ENCODE measurements at regions not wholly inside any gene's neighbourhood (a gene's known extent, or its start where the extent isn't known, plus 50 kb on each side); places are given as distances from the start of the nearest gene placed in this dataset.

DNA sequence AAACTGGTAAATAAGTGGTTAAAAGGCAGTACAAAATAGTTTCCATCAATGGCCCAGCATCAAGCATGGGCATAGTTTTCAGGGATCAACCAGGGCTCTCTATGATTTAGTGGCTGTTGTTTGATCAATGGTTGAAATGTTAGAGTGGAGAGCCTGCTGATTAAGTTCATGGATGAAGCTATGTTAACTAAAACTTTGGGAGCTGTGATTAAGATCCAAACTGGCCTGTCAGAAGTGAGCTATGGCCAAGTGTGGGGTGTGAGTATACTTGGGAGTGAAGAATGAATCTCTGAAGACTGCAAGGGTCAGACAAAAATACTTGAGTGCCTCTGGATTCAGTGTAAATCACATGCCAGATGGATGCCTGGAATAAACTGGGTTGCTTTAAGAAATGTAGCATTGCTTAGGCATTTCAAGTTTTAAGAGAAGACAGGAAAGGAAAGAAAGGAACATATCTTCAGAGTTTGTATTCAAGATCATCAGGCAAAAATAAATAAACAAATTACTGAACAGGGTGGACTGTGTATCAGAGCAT is 422.2 kb upstream of the ADAMTS9 start:
- DNase-seq (ENCODE audit: low read depth): no peak
- no peak overlapping the region for H3K4me3 ChIP-seq (ENCODE audit: low read depth, low read length)
- TF ChIP-seq, protein P1, sequence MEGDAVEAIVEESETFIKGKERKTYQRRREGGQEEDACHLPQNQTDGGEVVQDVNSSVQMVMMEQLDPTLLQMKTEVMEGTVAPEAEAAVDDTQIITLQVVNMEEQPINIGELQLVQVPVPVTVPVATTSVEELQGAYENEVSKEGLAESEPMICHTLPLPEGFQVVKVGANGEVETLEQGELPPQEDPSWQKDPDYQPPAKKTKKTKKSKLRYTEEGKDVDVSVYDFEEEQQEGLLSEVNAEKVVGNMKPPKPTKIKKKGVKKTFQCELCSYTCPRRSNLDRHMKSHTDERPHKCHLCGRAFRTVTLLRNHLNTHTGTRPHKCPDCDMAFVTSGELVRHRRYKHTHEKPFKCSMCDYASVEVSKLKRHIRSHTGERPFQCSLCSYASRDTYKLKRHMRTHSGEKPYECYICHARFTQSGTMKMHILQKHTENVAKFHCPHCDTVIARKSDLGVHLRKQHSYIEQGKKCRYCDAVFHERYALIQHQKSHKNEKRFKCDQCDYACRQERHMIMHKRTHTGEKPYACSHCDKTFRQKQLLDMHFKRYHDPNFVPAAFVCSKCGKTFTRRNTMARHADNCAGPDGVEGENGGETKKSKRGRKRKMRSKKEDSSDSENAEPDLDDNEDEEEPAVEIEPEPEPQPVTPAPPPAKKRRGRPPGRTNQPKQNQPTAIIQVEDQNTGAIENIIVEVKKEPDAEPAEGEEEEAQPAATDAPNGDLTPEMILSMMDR (IDR thresholded peaks at IDR 0.05; ENCODE audit: insufficient read depth, low read depth, low read length, missing control alignments): no peak

DNA sequence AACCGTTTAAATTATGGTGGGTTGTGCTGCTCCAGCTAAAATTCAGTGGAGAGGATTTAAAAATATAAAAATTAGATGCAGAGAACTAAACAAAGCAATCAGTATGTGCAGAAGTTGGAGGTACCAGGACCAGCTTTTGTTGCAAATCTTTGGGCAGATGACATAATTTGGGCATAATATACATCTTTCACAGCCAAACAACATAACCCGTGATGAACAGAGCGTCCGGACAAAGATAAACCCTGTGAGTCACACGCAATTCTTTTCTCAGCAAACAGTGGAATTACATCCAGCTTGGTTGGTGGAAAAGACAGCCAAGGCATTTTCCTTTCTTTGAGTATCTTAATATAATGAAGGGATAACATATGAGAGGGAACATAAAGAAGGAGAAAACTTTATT is 419.4 kb upstream of the ADAMTS9 start:
- TF ChIP-seq, protein P1 (IDR thresholded peaks at IDR 0.05; ENCODE audit: insufficient read depth, low read depth, low read length, missing control alignments): no peak
- DNase-seq (ENCODE audit: low read depth): no peak
- H3K4me3 ChIP-seq (ENCODE audit: low read depth, low read length): no peak overlapping the region

DNA sequence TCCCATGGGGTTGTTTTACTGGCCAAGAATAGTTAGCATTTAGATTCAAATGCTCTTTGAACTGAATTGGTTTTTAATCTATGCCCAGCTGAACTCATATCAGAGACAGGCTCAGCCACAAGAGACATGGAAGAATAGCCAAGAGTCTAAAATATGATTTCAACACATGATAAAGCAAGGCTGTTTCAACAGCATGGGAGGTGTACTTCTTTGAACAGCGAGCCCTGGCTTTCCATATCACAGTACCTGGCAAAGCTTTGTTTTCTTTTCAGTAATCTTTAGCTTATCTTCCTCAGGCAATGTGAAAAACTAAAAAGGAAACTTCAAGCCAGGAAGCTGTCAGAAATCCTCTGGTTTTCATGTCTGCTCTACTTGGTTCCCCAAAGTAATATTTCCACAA is 413.6 kb upstream of the ADAMTS9 start:
- TF ChIP-seq, protein P1 (IDR thresholded peaks at IDR 0.05; ENCODE audit: insufficient read depth, low read depth, low read length, missing control alignments): no peak
- H3K4me3 ChIP-seq (ENCODE audit: low read depth, low read length): no peak overlapping the region
- no peak for DNase-seq (ENCODE audit: low read depth)

DNA sequence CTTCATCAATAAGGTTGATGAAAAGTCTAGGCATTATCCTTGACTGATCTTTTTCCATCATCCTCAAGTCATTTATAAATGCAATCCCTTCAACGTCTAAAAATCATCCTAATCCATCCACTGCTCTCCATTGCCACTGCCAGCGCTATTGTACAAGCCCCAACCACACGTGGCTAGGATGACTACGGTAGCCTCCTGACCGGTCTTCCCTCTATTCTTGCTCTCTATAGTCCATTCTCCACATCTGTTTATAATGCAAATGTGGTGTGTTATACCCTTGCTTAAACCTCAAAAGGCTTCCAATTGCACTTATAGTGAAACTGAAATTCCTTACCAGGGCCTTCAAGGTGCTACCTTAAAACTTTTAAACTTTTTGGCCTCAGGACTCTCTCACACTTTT is 410.6 kb upstream of the ADAMTS9 start:
- DNase-seq (ENCODE audit: low read depth): no peak
- TF ChIP-seq, protein P1 (IDR thresholded peaks at IDR 0.05; ENCODE audit: insufficient read depth, low read depth, low read length, missing control alignments): no peak
- no peak overlapping the region for H3K4me3 ChIP-seq (ENCODE audit: low read depth, low read length)

DNA sequence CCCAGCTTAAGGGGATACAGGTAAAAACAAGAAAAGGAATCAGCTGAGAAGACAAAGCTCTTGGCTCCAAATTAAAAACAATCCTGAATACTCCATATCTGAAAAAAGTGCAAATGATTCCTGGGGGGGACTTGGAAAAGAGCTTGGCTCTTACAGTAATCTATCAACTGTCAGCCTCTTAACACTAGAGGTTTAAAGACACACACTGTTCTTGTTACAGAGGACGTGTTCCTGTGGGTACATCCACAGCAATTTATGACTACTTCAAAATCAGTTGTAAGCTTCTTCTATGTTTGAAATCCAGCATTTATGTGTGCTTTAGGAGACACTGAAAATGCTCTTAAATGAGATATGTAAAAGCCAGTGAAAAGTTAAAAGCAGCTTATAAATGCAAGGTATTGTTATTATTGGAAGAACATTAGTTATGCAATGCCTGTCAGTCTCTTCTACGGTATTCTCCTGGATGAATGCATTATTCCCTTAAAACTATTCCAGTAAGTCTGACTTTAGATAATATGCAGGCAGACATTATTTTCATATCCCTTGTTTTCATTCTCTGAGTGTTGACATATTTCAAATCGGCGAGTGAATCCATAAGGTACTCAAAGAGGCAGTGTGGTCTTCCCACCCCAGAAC is 408.4 kb upstream of the ADAMTS9 start:
- DNase-seq (ENCODE audit: low read depth): no peak
- H3K4me3 ChIP-seq (ENCODE audit: low read depth, low read length): no peak overlapping the region
- TF ChIP-seq, protein P1 (IDR thresholded peaks at IDR 0.05; ENCODE audit: insufficient read depth, low read depth, low read length, missing control alignments): no peak

DNA sequence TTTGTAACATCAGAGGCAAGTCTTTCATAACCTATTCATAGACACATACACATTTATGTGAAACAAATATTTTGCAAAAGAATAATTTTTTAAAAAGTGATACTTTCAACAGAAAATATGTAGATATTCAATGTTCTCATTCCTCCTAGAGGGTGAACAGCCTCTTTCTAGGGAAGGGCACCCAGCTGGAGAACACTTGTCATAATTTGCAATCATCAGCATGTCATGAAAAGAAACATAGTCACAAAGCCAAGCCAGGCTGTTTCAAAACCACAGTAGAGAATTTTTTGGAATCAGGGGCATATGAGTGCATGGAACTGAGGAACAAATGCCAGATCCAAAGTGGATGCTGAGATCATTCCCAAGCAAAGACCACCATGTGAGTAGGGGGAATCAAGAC is 406.9 kb upstream of the ADAMTS9 start:
- TF ChIP-seq, protein P1 (IDR thresholded peaks at IDR 0.05; ENCODE audit: insufficient read depth, low read depth, low read length, missing control alignments): no peak
- no peak overlapping the region for H3K4me3 ChIP-seq (ENCODE audit: low read depth, low read length)
- DNase-seq (ENCODE audit: low read depth): no peak

DNA sequence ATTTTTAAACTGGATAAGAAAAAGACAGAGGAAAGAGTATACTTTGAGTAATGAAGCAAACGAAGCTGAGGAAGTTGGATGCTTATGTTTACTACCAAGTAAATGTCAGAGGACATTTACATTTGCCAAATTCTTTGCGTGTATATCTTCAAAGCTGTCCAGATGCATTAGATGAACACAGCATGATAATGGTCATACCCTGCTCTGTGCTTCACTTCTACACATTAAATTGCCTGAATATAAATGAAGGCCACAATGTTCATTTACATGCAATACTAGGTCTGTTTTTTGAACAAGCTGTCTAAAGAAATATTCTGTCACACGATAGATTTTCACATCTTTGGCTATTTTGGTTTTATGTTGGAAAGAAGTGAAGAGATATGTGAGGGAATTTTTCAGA is 405.8 kb upstream of the ADAMTS9 start:
- DNase-seq (ENCODE audit: low read depth): no peak
- TF ChIP-seq, protein P1 (IDR thresholded peaks at IDR 0.05; ENCODE audit: insufficient read depth, low read depth, low read length, missing control alignments): no peak
- no peak overlapping the region for H3K4me3 ChIP-seq (ENCODE audit: low read depth, low read length)

All from GM12865 (cell line).